Ovary (tissue), 3 donors: ENCODE measurements at regions not wholly inside any gene's neighbourhood (a gene's known extent, or its start where the extent isn't known, plus 50 kb on each side); places are given as distances from the start of the nearest gene placed in this dataset.

Source experiments
- EP300 ChIP-seq: sonication (generic); formaldehyde crosslinking; IDR thresholded peaks from one replicate; pipeline ENCODE4 v1.6.1; 2017; ENCODE audit warnings: antibody characterized with exemption
- POLR2A ChIP-seq: fragments of 450-650 bp; IDR thresholded peaks from one replicate; pipeline ENCODE4 v1.6.1; 2017; ENCODE audit warnings: antibody characterized with exemption, mild to moderate bottlenecking, moderate library complexity
- TF ChIP-seq, protein P1 (sequence below), 3 donors: fragments of 450-650 bp in 2 of 3; fragments of 200-600 bp in 1 of 3; IDR thresholded peaks; one replicate each; pipeline versions ENCODE4 v1.5.1 to v1.8.0; 2016 to 2022; ENCODE audit warnings: antibody characterized with exemption in 3 of 3, mild to moderate bottlenecking in 1 of 3
- donor health status: DM: no; HTN: no; CAD: no.

DNA sequence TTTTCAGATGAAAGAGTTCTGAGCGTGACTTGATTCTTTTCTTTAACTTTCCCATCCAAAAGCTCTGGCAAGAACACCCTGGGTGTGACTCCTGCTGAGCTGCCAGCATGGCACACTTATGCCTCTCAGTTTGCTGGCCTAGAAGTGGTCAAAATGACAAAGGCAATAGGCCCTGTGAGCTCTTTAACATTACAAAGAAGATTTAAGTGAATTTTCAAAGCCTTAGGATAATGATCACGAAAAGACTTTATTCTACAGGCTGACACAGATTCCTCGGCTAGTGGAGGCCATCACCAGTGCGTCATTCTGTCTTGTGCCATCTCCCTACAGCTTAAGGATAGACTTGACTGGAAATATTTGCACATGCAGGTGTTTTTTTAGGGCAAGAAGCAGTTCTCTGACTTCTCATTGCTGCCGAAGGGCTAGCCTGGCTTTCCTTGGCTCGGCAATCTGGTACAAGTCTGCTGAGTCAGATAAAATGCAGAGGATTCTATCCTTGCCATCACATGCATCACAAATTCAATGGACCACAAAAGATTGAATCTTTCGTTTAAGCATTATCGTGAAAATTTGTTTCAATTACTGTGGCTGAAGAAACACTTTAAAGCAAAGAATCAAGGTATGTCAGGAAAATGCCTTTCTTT, 311.5 kb downstream of the COX7C start:
- TF ChIP-seq, protein P1, sequence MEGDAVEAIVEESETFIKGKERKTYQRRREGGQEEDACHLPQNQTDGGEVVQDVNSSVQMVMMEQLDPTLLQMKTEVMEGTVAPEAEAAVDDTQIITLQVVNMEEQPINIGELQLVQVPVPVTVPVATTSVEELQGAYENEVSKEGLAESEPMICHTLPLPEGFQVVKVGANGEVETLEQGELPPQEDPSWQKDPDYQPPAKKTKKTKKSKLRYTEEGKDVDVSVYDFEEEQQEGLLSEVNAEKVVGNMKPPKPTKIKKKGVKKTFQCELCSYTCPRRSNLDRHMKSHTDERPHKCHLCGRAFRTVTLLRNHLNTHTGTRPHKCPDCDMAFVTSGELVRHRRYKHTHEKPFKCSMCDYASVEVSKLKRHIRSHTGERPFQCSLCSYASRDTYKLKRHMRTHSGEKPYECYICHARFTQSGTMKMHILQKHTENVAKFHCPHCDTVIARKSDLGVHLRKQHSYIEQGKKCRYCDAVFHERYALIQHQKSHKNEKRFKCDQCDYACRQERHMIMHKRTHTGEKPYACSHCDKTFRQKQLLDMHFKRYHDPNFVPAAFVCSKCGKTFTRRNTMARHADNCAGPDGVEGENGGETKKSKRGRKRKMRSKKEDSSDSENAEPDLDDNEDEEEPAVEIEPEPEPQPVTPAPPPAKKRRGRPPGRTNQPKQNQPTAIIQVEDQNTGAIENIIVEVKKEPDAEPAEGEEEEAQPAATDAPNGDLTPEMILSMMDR (IDR thresholded peaks at IDR 0.05), result no peak
- TF ChIP-seq POLR2A (no peak), EP300 (no peak)
